ENCODE measurements at regions not wholly inside any gene's neighbourhood (a gene's known extent, or its start where the extent isn't known, plus 50 kb on each side); places are given as distances from the start of the nearest gene placed in this dataset.

- no peak for TF ChIP-seq EP300 (IDR thresholded peaks at IDR 0.05)
- TF ChIP-seq POLR2A (IDR thresholded peaks at IDR 0.05) = no peak
These were observed 529.9 kb downstream of the TCERG1L start for GRCh38 chr10:130781623-130782022.
